ENCODE measurements at regions not wholly inside any gene's neighbourhood (a gene's known extent, or its start where the extent isn't known, plus 50 kb on each side); places are given as distances from the start of the nearest gene placed in this dataset.

GRCh38 chr2:144041612-144042011 is 478.3 kb downstream of the ZEB2 start:
- ChIA-PET POLR2A (no interaction called here), CTCF (no interaction called here)
- H3K27me3 ChIP-seq (ENCODE audit: control insufficient read depth, insufficient read depth, low read length) = no peaks in the 10 kb centered on the region
- H3K36me3 ChIP-seq (ENCODE audit: control insufficient read depth, insufficient read depth, low read length) = no peaks in the 10 kb centered on the region
- no peak overlapping the region for H3K4me3 ChIP-seq (ENCODE audit: low read depth, low read length)
- no peak for TF ChIP-seq CTCF (IDR thresholded peaks at IDR 0.05; ENCODE audit: insufficient read depth, low read depth, low read length)
- no peak for DNase-seq (ENCODE audit: low read depth)

GRCh38 chr2:144040834-144041233 is 479.1 kb downstream of the ZEB2 start:
- no peaks in the 10 kb centered on the region for H3K27me3 ChIP-seq (ENCODE audit: control insufficient read depth, insufficient read depth, low read length)
- no peak for TF ChIP-seq CTCF (IDR thresholded peaks at IDR 0.05; ENCODE audit: insufficient read depth, low read depth, low read length)
- ChIA-PET POLR2A (no interaction called here), CTCF (no interaction called here)
- no peak for DNase-seq (ENCODE audit: low read depth)
- H3K36me3 ChIP-seq (ENCODE audit: control insufficient read depth, insufficient read depth, low read length) = no peaks in the 10 kb centered on the region
- no peak overlapping the region for H3K4me3 ChIP-seq (ENCODE audit: low read depth, low read length)

- H3K36me3 ChIP-seq (ENCODE audit: control insufficient read depth, insufficient read depth, low read length) = no peaks in the 10 kb centered on the region
- ChIA-PET CTCF (interaction anchor here (1.6 kb wide), 1 partner anchor 11 kb away, joined by 3 read pairs; no protein-coding TSS in a partner anchor), POLR2A (no interaction called here)
- TF ChIP-seq CTCF (IDR thresholded peaks at IDR 0.05; ENCODE audit: insufficient read depth, low read depth, low read length) = no peak
- no peaks in the 10 kb centered on the region for H3K27me3 ChIP-seq (ENCODE audit: control insufficient read depth, insufficient read depth, low read length)
- no peak overlapping the region for H3K4me3 ChIP-seq (ENCODE audit: low read depth, low read length)
- peak; percentile 51 for DNase-seq (ENCODE audit: low read depth)
These were observed 487.4 kb downstream of the ZEB2 start for GRCh38 chr2:144032566-144032965.

- no peak overlapping the region for H3K4me3 ChIP-seq (ENCODE audit: low read depth, low read length)
- ChIA-PET POLR2A (no interaction called here), CTCF (no interaction called here)
- no peaks in the 10 kb centered on the region for H3K36me3 ChIP-seq (ENCODE audit: control insufficient read depth, insufficient read depth, low read length)
- DNase-seq (ENCODE audit: low read depth) = no peak
- H3K27me3 ChIP-seq (ENCODE audit: control insufficient read depth, insufficient read depth, low read length) = no peaks in the 10 kb centered on the region
- no peak for TF ChIP-seq CTCF (IDR thresholded peaks at IDR 0.05; ENCODE audit: insufficient read depth, low read depth, low read length)
These were observed 489.1 kb downstream of the ZEB2 start for GRCh38 chr2:144030791-144031190.

GRCh38 chr2:144027593-144027992 is 492.3 kb downstream of the ZEB2 start:
- Histone ChIP-seq H3K4me3 (ENCODE audit: low read depth, low read length) (no peak overlapping the region), H3K27me3 (ENCODE audit: control insufficient read depth, insufficient read depth, low read length) (no peaks in the 10 kb centered on the region), H3K36me3 (ENCODE audit: control insufficient read depth, insufficient read depth, low read length) (no peaks in the 10 kb centered on the region)
- ChIA-PET CTCF (no interaction called here), POLR2A (no interaction called here)
- TF ChIP-seq CTCF (IDR thresholded peaks at IDR 0.05; ENCODE audit: insufficient read depth, low read depth, low read length) = no peak
- no peak for DNase-seq (ENCODE audit: low read depth)
